PC-3 (cell line): ENCODE measurements at regions not wholly inside any gene's neighbourhood (a gene's known extent, or its start where the extent isn't known, plus 50 kb on each side); places are given as distances from the start of the nearest gene placed in this dataset.

Experiments used
- ATAC-seq: fragments of 200-7000 bp; cut with Tn5 transposase; 2 replicates; pipeline ENCODE4 v1.9.1; 2020; ENCODE audit warnings: mild to moderate bottlenecking, moderate library complexity
- BruUV-seq: library from RNA; stranded (reverse); fragments of 400-500 nt; replicated peaks from 2 replicates; lab custom pipeline; 2021; lab: Mats Ljungman, UMichigan
- CTCF ChIA-PET: fragments of 300-600 bp; sonication (Branson Sonifier 250); formaldehyde crosslinking; loops from one replicate; lab custom pipeline; 2022; ENCODE audit warnings: antibody characterized with exemption; lab: Charles Lee
- POLR2A ChIA-PET: fragments of 300-600 bp; sonication (Branson Sonifier 250); formaldehyde crosslinking; loops from one replicate; lab custom pipeline; 2022; ENCODE audit warnings: antibody characterized with exemption; ENCODE audit not compliant: unreplicated experiment; lab: Charles Lee
- DNase-seq: peaks from one replicate; pipeline ENCODE4 v3.0.0-alpha.2; 2015
- H2AFZ ChIP-seq: fragments of 300-600 bp; sonication (generic); 2 replicates; pipeline ENCODE4 v1.6.0; 2016; ENCODE audit warnings: antibody characterized with exemption, low read length
- H3F3A ChIP-seq: fragments of 300-600 bp; sonication (generic); one replicate; pipeline ENCODE4 v1.6.0; 2017; ENCODE audit warnings: antibody characterized with exemption, low read length, control low read depth, mild to moderate bottlenecking; ENCODE audit not compliant: unreplicated experiment
- H3K27ac ChIP-seq: fragments of 300-600 bp; sonication (generic); 2 replicates; pipeline ENCODE4 v1.5.1; 2016; ENCODE audit warnings: mild to moderate bottlenecking, low read length
- H3K27me3 ChIP-seq: fragments of 300-600 bp; sonication (generic); 2 replicates; pipeline ENCODE4 v1.6.1; 2016; ENCODE audit warnings: low read length, mixed read lengths
- H3K36me3 ChIP-seq: fragments of 300-600 bp; sonication (generic); 2 replicates; pipeline ENCODE4 v1.6.1; 2016; ENCODE audit warnings: low read depth, mixed run types, low read length, mixed read lengths
- H3K4me1 ChIP-seq: fragments of 300-600 bp; sonication (generic); 2 replicates; pipeline ENCODE4 v1.5.1; 2016; ENCODE audit warnings: low read length; ENCODE audit not compliant: insufficient read depth
- H3K4me2 ChIP-seq: fragments of 300-600 bp; sonication (generic); 2 replicates; pipeline ENCODE4 v1.6.0; 2016; ENCODE audit warnings: low read length
- H3K4me3 ChIP-seq: fragments of 300-600 bp; sonication (generic); 2 replicates; pipeline ENCODE4 v1.5.1; 2016; ENCODE audit warnings: mild to moderate bottlenecking, low read length, mixed read lengths
- H3K79me2 ChIP-seq: fragments of 300-600 bp; sonication (generic); 2 replicates; pipeline ENCODE4 v1.6.1; 2017; ENCODE audit warnings: low read length, mixed read lengths
- H3K9ac ChIP-seq: fragments of 300-600 bp; sonication (generic); 2 replicates; pipeline ENCODE4 v1.6.0; 2016; ENCODE audit warnings: mild to moderate bottlenecking, low read length
- H3K9me2 ChIP-seq: fragments of 300-600 bp; sonication (generic); replicated peaks from 2 replicates; pipeline ENCODE4 v1.6.1; 2016; ENCODE audit warnings: mixed run types, low read length, mixed read lengths
- H3K9me3 ChIP-seq: fragments of 300-600 bp; sonication (generic); 2 replicates; pipeline ENCODE4 v1.6.1; 2016; ENCODE audit warnings: low read length, mixed read lengths
- H4K20me1 ChIP-seq: fragments of 300-600 bp; sonication (generic); 2 replicates; pipeline ENCODE4 v1.6.1; 2016; ENCODE audit warnings: low read length, mixed read lengths
- CTCF ChIP-seq: fragments of 300-600 bp; sonication (generic); conservative IDR thresholded peaks from 2 replicates; pipeline ENCODE4 v1.5.1; 2017; ENCODE audit warnings: antibody characterized with exemption, low read depth, mild to moderate bottlenecking, low read length
- EZH2 ChIP-seq: fragments of 300-600 bp; sonication (generic); IDR thresholded peaks from one replicate; pipeline ENCODE4 v1.6.1; 2017; ENCODE audit warnings: antibody characterized with exemption, mild to moderate bottlenecking, low read length; ENCODE audit not compliant: unreplicated experiment
- EZH2phosphoT487 ChIP-seq: fragments of 300-600 bp; sonication (generic); IDR thresholded peaks from 2 replicates; pipeline ENCODE4 v1.6.1; 2018; ENCODE audit warnings: mild to moderate bottlenecking, antibody characterized with exemption, low read length, borderline replicate concordance
- intact Hi-C: fragments of 100-400 bp; cut with micrococcal nuclease; formaldehyde crosslinking; loops from 2 replicates; pipeline ENCODE4 v1.9.0; 2023

DNA sequence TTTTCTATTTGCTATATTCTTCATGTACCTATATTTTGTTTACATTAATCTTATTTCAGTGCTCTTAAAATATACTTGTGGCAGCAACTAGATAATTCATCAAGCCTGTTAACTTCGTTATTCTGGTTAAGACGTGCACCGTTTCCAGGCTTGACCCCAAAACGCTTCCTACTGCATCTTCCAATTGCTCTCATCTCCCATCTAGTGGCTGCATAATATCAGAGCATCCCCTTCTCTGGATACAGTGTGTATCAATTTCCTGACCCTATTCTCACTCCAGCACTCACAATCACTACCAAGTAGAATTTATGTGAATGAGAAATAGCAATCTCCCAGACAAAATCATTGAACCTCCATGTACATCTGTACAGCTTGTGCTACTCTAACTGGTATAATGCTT lies 1280.3 kb upstream of the B3GALT2 start:
- ChIA-PET POLR2A (no interaction called here), CTCF (no interaction called here)
- no peak overlapping the region for H2AFZ ChIP-seq
- no peak overlapping the region for H3K4me3 ChIP-seq
- H3K9me3 ChIP-seq, result no peaks in the 10 kb centered on the region
- no peaks in the 10 kb centered on the region for H4K20me1 ChIP-seq
- no peaks in the 10 kb centered on the region for H3K36me3 ChIP-seq
- H3K4me1 ChIP-seq, result no peaks in the 10 kb centered on the region
- DNase-seq (peak; percentile 22), ATAC-seq (peak; percentile 53; the same call in 1 of the 2 replicates)
- no peaks in the 10 kb centered on the region for H3F3A ChIP-seq
- H3K4me2 ChIP-seq, result no peak overlapping the region
- intact Hi-C loops, result loop anchor here (10.0 kb wide), 1 partner anchor 162 kb away; no protein-coding TSS in a partner anchor
- H3K9me2 ChIP-seq, result no peaks in the 10 kb centered on the region
- no peak overlapping the region for H3K9ac ChIP-seq
- BruUV-seq, result no TSS peak
- no peaks in the 10 kb centered on the region for H3K27me3 ChIP-seq
- H3K27ac ChIP-seq, result no peak overlapping the region
- H3K79me2 ChIP-seq, result no peaks in the 10 kb centered on the region
- TF ChIP-seq EZH2, result no peak
- TF ChIP-seq EZH2phosphoT487, result no peak
- TF ChIP-seq CTCF, result peak; percentile 53

DNA sequence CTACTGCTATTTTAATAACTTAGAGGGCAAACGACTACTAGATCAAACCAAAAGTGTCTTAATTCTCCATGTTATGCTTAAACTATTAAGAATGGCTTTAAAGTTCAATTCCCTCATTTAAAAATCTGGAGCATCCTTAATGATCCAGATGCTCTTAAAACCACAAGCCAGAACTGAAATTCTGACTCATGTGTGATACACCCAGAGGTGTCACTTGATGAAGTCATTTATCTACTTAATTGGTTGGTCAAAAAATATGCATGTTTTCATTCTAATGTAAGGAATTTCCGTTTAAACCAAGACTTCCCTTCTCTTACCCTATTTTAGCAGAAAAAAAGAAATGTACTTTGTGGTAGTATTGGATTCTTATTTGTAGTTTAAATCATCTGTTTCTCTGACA lies 1261.2 kb upstream of the B3GALT2 start:
- no peak for TF ChIP-seq EZH2phosphoT487
- TF ChIP-seq CTCF, result no peak
- TF ChIP-seq EZH2, result no peak
- intact Hi-C loops, result no loop called here

GRCh38 chr1:194445244-194445643 lies 1258.8 kb upstream of the B3GALT2 start:
- H3K9ac ChIP-seq, result no peak overlapping the region
- no TSS peak for BruUV-seq
- POLR2A ChIA-PET, result no interaction called here
- no peaks in the 10 kb centered on the region for H3K79me2 ChIP-seq
- H3K36me3 ChIP-seq, result no peaks in the 10 kb centered on the region
- no peak for ATAC-seq
- H3K4me3 ChIP-seq, result no peak overlapping the region
- CTCF ChIA-PET, result no interaction called here
- H3F3A ChIP-seq, result no peaks in the 10 kb centered on the region
- DNase-seq, result no peak
- no peak overlapping the region for H3K27ac ChIP-seq
- no peak overlapping the region for H3K4me2 ChIP-seq
- H3K4me1 ChIP-seq, result no peaks in the 10 kb centered on the region
- no peaks in the 10 kb centered on the region for H3K9me3 ChIP-seq
- intact Hi-C loops, result no loop called here
- H2AFZ ChIP-seq, result no peak overlapping the region
- TF ChIP-seq CTCF (no peak), EZH2 (no peak), EZH2phosphoT487 (no peak)
- H4K20me1 ChIP-seq, result no peaks in the 10 kb centered on the region
- no peaks in the 10 kb centered on the region for H3K9me2 ChIP-seq
- no peaks in the 10 kb centered on the region for H3K27me3 ChIP-seq

More for the DNA sequence above, 1261.2 kb upstream of the B3GALT2 start:
- H2AFZ ChIP-seq, result no peak overlapping the region
- no peak overlapping the region for H3K4me2 ChIP-seq
- no peak overlapping the region for H3K27ac ChIP-seq
- ChIA-PET POLR2A (no interaction called here), CTCF (no interaction called here)
- no peaks in the 10 kb centered on the region for H4K20me1 ChIP-seq
- no peak overlapping the region for H3K9ac ChIP-seq
- H3K9me2 ChIP-seq, result no peaks in the 10 kb centered on the region
- no TSS peak for BruUV-seq
- no peaks in the 10 kb centered on the region for H3K9me3 ChIP-seq
- no peak for DNase-seq
- no peaks in the 10 kb centered on the region for H3F3A ChIP-seq
- H3K4me1 ChIP-seq, result no peaks in the 10 kb centered on the region
- no peak overlapping the region for H3K4me3 ChIP-seq
- H3K36me3 ChIP-seq, result no peaks in the 10 kb centered on the region
- no peaks in the 10 kb centered on the region for H3K27me3 ChIP-seq
- H3K79me2 ChIP-seq, result no peaks in the 10 kb centered on the region
- no peak for ATAC-seq
